Smooth muscle cell (in vitro differentiated cells): ENCODE measurements at regions not wholly inside any gene's neighbourhood (a gene's known extent, or its start where the extent isn't known, plus 50 kb on each side); places are given as distances from the start of the nearest gene placed in this dataset.

Experiments
- DNase-seq: peaks from one replicate; lab custom pipeline; 2025; ENCODE audit not compliant: unreplicated experiment; lab: John Stamatoyannopoulos, UW
- H2AFZ ChIP-seq: fragments of 200-600 bp; sonication (generic); 2 replicates; pipeline ENCODE4 v1.6.0; 2016; ENCODE audit warnings: antibody characterized with exemption, low read depth, mild to moderate bottlenecking
- H3F3A ChIP-seq: fragments of 200-600 bp; sonication (generic); 2 replicates; pipeline ENCODE4 v1.6.0; 2017; ENCODE audit warnings: antibody characterized with exemption, low read depth
- H3K27ac ChIP-seq: fragments of 200-600 bp; sonication (generic); 2 replicates; pipeline ENCODE4 v1.5.1; 2016; ENCODE audit warnings: low read depth, mild to moderate bottlenecking
- H3K27me3 ChIP-seq: fragments of 200-600 bp; sonication (generic); 2 replicates; pipeline ENCODE4 v1.6.1; 2016; ENCODE audit warnings: low read depth, mild to moderate bottlenecking
- H3K36me3 ChIP-seq: fragments of 200-600 bp; sonication (generic); 2 replicates; pipeline ENCODE4 v1.5.1; 2016; ENCODE audit warnings: low read depth
- H3K4me1 ChIP-seq: fragments of 200-600 bp; sonication (generic); 2 replicates; pipeline ENCODE4 v1.5.1; 2016; ENCODE audit warnings: low read depth
- H3K4me2 ChIP-seq: fragments of 200-600 bp; sonication (generic); 2 replicates; pipeline ENCODE4 v1.6.0; 2016; ENCODE audit warnings: mild to moderate bottlenecking
- H3K4me3 ChIP-seq: fragments of 200-600 bp; sonication (generic); 2 replicates; pipeline ENCODE4 v1.5.1; 2016; ENCODE audit warnings: mild to moderate bottlenecking
- H3K79me2 ChIP-seq: fragments of 200-600 bp; sonication (generic); 2 replicates; pipeline ENCODE4 v1.6.0; 2016; ENCODE audit warnings: low read depth, mild to moderate bottlenecking
- H3K9ac ChIP-seq: fragments of 200-600 bp; sonication (generic); 2 replicates; pipeline ENCODE4 v1.6.0; 2016; ENCODE audit warnings: low read depth
- H3K9me3 ChIP-seq: fragments of 200-600 bp; sonication (generic); replicated peaks from 2 replicates; pipeline ENCODE4 v1.5.1; 2016; ENCODE audit warnings: low read depth
- H4K20me1 ChIP-seq: fragments of 200-600 bp; sonication (generic); 2 replicates; pipeline ENCODE4 v1.6.0; 2016; ENCODE audit warnings: low read depth
- CTCF ChIP-seq: fragments of 200-600 bp; sonication (generic); IDR thresholded peaks from 2 replicates; pipeline ENCODE4 v1.5.1; 2017; ENCODE audit warnings: borderline replicate concordance, mild to moderate bottlenecking, antibody characterized with exemption; ENCODE audit not compliant: insufficient read depth, poor library complexity, severe bottlenecking
- WGBS: methylation state at CpG from one replicate; pipeline ENCODE4 v1.1.7; 2016; ENCODE audit warnings: low lambda C conversion rate; 5-methylcytosine and 5-hydroxymethylcytosine counted together

DNA sequence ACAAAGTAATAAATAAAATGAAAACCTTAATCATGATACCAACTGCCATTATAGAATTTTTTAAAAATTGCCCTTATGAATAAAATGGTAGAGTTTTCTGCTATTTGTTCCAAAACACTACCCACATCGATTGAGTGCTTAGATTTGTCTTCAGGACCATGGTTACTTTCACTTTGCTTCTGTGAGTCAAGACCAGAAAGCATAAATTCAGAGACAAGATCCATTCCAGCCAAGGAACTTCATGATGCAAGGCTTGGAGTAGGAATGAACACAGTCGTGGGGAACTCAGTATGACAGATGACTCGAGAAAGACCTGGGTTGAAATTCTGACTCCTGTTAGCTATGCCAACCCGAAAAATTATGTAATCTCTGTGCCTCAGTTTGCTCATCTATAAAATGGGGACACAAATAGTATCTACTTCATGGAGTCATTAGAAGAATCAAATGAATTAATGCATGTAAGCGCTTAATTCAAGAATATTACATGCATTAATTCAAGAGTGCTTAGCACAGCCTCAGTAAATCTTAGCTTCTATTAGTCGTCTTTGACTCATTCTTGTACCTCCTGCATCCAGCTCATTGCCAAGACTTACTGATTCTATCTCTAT, 72.5 kb upstream of the MYLIP start:
- WGBS, result 87% methylated on average over 6 of the region's 6 CpGs
- Histone ChIP-seq H3K9ac (no peak overlapping the region), H3F3A (no peaks in the 10 kb centered on the region), H3K36me3 (no peaks in the 10 kb centered on the region), H3K27me3 (no peaks in the 10 kb centered on the region), H3K79me2 (no peaks in the 10 kb centered on the region), H3K4me2 (no peak overlapping the region), H3K9me3 (no peaks in the 10 kb centered on the region), H3K27ac (peak overlapping the region; percentile 4), H2AFZ (peak overlapping the region; percentile 10), H3K4me3 (no peak overlapping the region), H3K4me1 (peaks cover 2% of the 10 kb centered on the region), H4K20me1 (no peaks in the 10 kb centered on the region)
- no peak for DNase-seq
- TF ChIP-seq CTCF, result no peak

DNA sequence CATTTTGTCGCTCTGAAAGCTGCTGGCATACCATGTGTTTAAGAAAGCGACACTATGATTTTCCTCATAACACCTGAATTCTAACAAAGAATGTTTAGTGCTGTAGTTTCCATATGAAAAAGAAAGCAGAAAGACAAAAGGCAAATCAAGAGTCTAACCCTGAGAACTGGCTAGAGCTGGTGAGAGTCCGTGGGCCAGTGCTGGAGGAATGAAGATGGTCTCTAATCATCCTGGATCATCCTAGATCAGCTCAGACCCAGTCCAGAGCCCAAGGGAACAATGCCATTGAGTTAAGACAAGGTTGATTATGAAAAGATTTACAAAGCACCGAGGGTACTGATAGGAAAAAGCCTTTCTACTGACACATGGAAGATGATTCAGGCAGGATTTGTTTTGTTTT, 73.0 kb upstream of the MYLIP start:
- H3K79me2 ChIP-seq, result no peaks in the 10 kb centered on the region
- peaks cover 2% of the 10 kb centered on the region for H3K4me1 ChIP-seq
- no peaks in the 10 kb centered on the region for H3F3A ChIP-seq
- no peak for TF ChIP-seq CTCF
- no peaks in the 10 kb centered on the region for H3K27me3 ChIP-seq
- H3K9me3 ChIP-seq, result no peaks in the 10 kb centered on the region
- WGBS, result 60% methylated on average over 4 of the region's 4 CpGs
- H3K9ac ChIP-seq, result no peak overlapping the region
- peak overlapping the region; percentile 10 for H2AFZ ChIP-seq
- DNase-seq, result no peak
- H3K36me3 ChIP-seq, result no peaks in the 10 kb centered on the region
- peak overlapping the region; percentile 4 for H3K27ac ChIP-seq
- H3K4me3 ChIP-seq, result no peak overlapping the region
- no peak overlapping the region for H3K4me2 ChIP-seq
- H4K20me1 ChIP-seq, result no peaks in the 10 kb centered on the region

GRCh38 chr6:16049168-16049567, 79.7 kb upstream of the MYLIP start:
- H3K4me3 ChIP-seq, result no peak overlapping the region
- no peaks in the 10 kb centered on the region for H3K9me3 ChIP-seq
- no peak for DNase-seq
- H3K4me2 ChIP-seq, result no peak overlapping the region
- no peaks in the 10 kb centered on the region for H3F3A ChIP-seq
- no peak overlapping the region for H3K27ac ChIP-seq
- H3K9ac ChIP-seq, result no peak overlapping the region
- no peaks in the 10 kb centered on the region for H3K4me1 ChIP-seq
- H2AFZ ChIP-seq, result no peak overlapping the region
- no peaks in the 10 kb centered on the region for H4K20me1 ChIP-seq
- no peaks in the 10 kb centered on the region for H3K27me3 ChIP-seq
- H3K79me2 ChIP-seq, result no peaks in the 10 kb centered on the region
- TF ChIP-seq CTCF, result no peak
- H3K36me3 ChIP-seq, result no peaks in the 10 kb centered on the region

- H3K9me3 ChIP-seq, result no peaks in the 10 kb centered on the region
- no peaks in the 10 kb centered on the region for H3K36me3 ChIP-seq
- no peaks in the 10 kb centered on the region for H3K79me2 ChIP-seq
- H3K9ac ChIP-seq, result no peak overlapping the region
- no peak overlapping the region for H3K27ac ChIP-seq
- no peak overlapping the region for H2AFZ ChIP-seq
- 98% methylated on average over 3 of the region's 3 CpGs for WGBS
- H3K4me1 ChIP-seq, result no peaks in the 10 kb centered on the region
- H3K4me2 ChIP-seq, result no peak overlapping the region
- no peak overlapping the region for H3K4me3 ChIP-seq
- H4K20me1 ChIP-seq, result no peaks in the 10 kb centered on the region
- TF ChIP-seq CTCF, result no peak
- no peak for DNase-seq
- H3F3A ChIP-seq, result no peaks in the 10 kb centered on the region
- H3K27me3 ChIP-seq, result no peaks in the 10 kb centered on the region
Observed at GRCh38 chr6:16048221-16048620, 80.7 kb upstream of the MYLIP start.
